GM19238 (cell line): ENCODE measurements at regions not wholly inside any gene's neighbourhood (a gene's known extent, or its start where the extent isn't known, plus 50 kb on each side); places are given as distances from the start of the nearest gene placed in this dataset.

Experiments
- DNase-seq: peaks from one replicate; pipeline ENCODE4 v3.0.0; 2011; ENCODE audit warnings: low spot score; ENCODE audit not compliant: insufficient read length

GRCh38 chr3:87044409-87044808, 53.5 kb upstream of the VGLL3 start:
- DNase-seq, result no peak

DNA sequence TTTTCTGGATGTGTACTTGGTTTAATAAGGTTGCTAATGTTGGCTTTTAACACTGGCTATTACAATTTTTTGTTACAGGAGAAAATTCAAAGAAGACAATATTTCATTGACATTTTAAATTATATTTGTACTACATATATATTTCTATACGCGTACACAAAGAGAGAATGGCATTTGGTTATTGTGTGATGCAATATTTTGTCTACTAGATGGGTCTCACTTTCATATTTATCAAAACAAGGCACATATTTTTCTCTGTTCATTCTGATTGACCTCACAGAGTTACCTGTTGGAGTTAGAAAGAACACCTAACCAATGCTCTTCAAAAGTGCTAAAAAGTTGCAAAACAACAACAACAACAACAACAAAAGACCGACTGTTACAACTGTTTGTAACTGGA, 50.2 kb upstream of the VGLL3 start:
- no peak for DNase-seq
